Adrenal gland (tissue), 9 donors: ENCODE measurements at regions not wholly inside any gene's neighbourhood (a gene's known extent, or its start where the extent isn't known, plus 50 kb on each side); places are given as distances from the start of the nearest gene placed in this dataset.

Source experiments
- DNase-seq, 7 donors: peaks; one replicate each; pipeline ENCODE4 v3.0.0-alpha.2; 2019 to 2020
- H3K27ac ChIP-seq, 5 donors: fragments of 200-600 bp; sonication (generic) in 4 of 5; 1 replicate in 3 of 5; 2 replicates in 2 of 5; pipeline versions ENCODE4 v1.5.1 to v1.8.0; 2016 to 2020; ENCODE audit warnings: mild to moderate bottlenecking in 1 of 5
- H3K27me3 ChIP-seq: fragments of 200-600 bp; 2 replicates; pipeline ENCODE4 v1.8.0; 2021
- H3K36me3 ChIP-seq, 2 donors: fragments of 200-600 bp; replicated peaks in 1 of 2; 1 replicate in 1 of 2; 2 replicates in 1 of 2; pipeline versions ENCODE4 v1.5.1 to v1.8.0; 2018 to 2022
- H3K4me1 ChIP-seq, 2 donors: fragments of 200-600 bp; replicated peaks in 1 of 2; 1 replicate in 1 of 2; 2 replicates in 1 of 2; pipeline versions ENCODE4 v1.5.1 to v1.8.0; 2018 to 2021
- H3K4me3 ChIP-seq, 4 donors: fragments of 200-600 bp; sonication (generic) in 3 of 4; one replicate each; pipeline ENCODE4 v1.5.1; 2016 to 2018
- H3K9me3 ChIP-seq, 3 donors: fragments of 200-600 bp; sonication (generic) in 1 of 3; replicated peaks in 1 of 3; 1 replicate in 2 of 3; 2 replicates in 1 of 3; pipeline versions ENCODE4 v1.5.1 to v1.8.0; 2016 to 2021
- POLR2A ChIP-seq, 2 donors: fragments of 450-650 bp; IDR thresholded peaks; one replicate each; pipeline ENCODE4 v1.6.1; 2017; ENCODE audit warnings: antibody characterized with exemption in 2 of 2, mild to moderate bottlenecking in 2 of 2, moderate library complexity in 1 of 2
- WGBS, 4 donors: extraction: QIAGEN DNeasy Blood & Tissue Kit in 2 of 4; methylation state at CpG; one replicate each; pipeline versions ENCODE4 v1.1.5 to v1.1.7; 2013 to 2017; 5-methylcytosine and 5-hydroxymethylcytosine counted together
- intact Hi-C, 2 donors: fragments of 100-400 bp; cut with DNase I; formaldehyde crosslinking; loops; one replicate each; pipeline versions ENCODE4 v1.14.1 to v1.15.0; 2022 to 2023
- TF ChIP-seq, protein P1 (sequence below), 6 experiments: fragments of 450-650 bp in 4 of 6; fragments of 200-600 bp in 2 of 6; sonication (generic) in 1 of 6; IDR thresholded peaks; 1 replicate in 5 of 6; 2 replicates in 1 of 6; pipeline versions ENCODE4 v1.5.1 to v1.8.0; 2016 to 2021; ENCODE audit warnings: antibody characterized with exemption in 6 of 6, mild to moderate bottlenecking in 2 of 6, moderate library complexity in 1 of 6
- donor health status: healthy with polysubstance abuse.
- donor health status: Bipolar disorder and iron deficiency.
- donor health status: DM: yes; HTN: yes; CAD: no.
- donor health status: DM: no; HTN: no; CAD: no.
- donor health status: DM: no; HTN: no; CAD: no.

DNA sequence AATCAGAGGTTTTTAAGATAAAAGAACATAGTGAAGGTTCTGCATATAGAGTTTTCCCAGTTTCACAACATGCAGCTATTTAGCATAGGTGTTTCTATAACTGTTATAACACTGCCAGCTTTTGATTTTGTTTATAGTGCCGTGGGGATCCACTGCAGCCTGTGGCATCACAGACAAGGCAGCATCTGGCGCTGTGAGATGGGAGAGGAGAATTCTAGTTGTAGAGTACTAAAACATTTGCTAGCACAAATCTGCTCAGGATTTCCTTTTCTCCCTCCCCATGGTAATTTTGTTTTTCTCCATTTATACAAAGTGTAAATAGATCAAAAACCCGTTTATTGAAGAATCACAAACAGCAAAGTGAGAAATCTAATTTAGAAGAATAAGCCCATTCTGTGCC is 482.8 kb upstream of the NCAM2 start:
- H3K4me1 ChIP-seq, result no peaks in the 10 kb centered on the region
- TF ChIP-seq, protein P1, sequence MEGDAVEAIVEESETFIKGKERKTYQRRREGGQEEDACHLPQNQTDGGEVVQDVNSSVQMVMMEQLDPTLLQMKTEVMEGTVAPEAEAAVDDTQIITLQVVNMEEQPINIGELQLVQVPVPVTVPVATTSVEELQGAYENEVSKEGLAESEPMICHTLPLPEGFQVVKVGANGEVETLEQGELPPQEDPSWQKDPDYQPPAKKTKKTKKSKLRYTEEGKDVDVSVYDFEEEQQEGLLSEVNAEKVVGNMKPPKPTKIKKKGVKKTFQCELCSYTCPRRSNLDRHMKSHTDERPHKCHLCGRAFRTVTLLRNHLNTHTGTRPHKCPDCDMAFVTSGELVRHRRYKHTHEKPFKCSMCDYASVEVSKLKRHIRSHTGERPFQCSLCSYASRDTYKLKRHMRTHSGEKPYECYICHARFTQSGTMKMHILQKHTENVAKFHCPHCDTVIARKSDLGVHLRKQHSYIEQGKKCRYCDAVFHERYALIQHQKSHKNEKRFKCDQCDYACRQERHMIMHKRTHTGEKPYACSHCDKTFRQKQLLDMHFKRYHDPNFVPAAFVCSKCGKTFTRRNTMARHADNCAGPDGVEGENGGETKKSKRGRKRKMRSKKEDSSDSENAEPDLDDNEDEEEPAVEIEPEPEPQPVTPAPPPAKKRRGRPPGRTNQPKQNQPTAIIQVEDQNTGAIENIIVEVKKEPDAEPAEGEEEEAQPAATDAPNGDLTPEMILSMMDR (IDR thresholded peaks at IDR 0.05), result no peak
- TF ChIP-seq POLR2A (IDR thresholded peaks at IDR 0.05), result no peak
- intact Hi-C loops, result no loop called here
- H3K9me3 ChIP-seq, result no peaks in the 10 kb centered on the region
- no peak for DNase-seq
- no peak overlapping the region for H3K27ac ChIP-seq
- H3K27me3 ChIP-seq, result no peaks in the 10 kb centered on the region
- 71 to 81% (median 73%) methylated on average over 3 of the region's 3 CpGs for WGBS, 4 donors
- H3K36me3 ChIP-seq, result no peaks in the 10 kb centered on the region
- H3K4me3 ChIP-seq, result no peak overlapping the region

- Histone ChIP-seq H3K9me3 (no peaks in the 10 kb centered on the region), H3K27me3 (no peaks in the 10 kb centered on the region), H3K27ac (no peak overlapping the region), H3K4me1 (no peaks in the 10 kb centered on the region), H3K36me3 (no peaks in the 10 kb centered on the region), H3K4me3 (no peak overlapping the region)
- intact Hi-C loops, result no loop called here
- DNase-seq, result no peak
- 72 to 78% (median 76%) methylated on average over 3 of the region's 3 CpGs for WGBS, 4 donors
- TF ChIP-seq, protein P1 (IDR thresholded peaks at IDR 0.05), result no peak
- TF ChIP-seq POLR2A (IDR thresholded peaks at IDR 0.05), result no peak
Measured at GRCh38 chr21:20519076-20519475, 479.1 kb upstream of the NCAM2 start.

GRCh38 chr21:20522611-20523010 is 475.6 kb upstream of the NCAM2 start:
- no peak for DNase-seq
- TF ChIP-seq POLR2A (IDR thresholded peaks at IDR 0.05), result no peak
- no peaks in the 10 kb centered on the region for H3K36me3 ChIP-seq
- no peaks in the 10 kb centered on the region for H3K9me3 ChIP-seq
- intact Hi-C loops, result no loop called here
- no peaks in the 10 kb centered on the region for H3K27me3 ChIP-seq
- H3K4me1 ChIP-seq, result no peaks in the 10 kb centered on the region
- no peak overlapping the region for H3K27ac ChIP-seq
- H3K4me3 ChIP-seq, result no peak overlapping the region
- 64 to 85% (median 71%) methylated on average over 1 of the region's 1 CpG for WGBS, 4 donors

- no peak for TF ChIP-seq POLR2A (IDR thresholded peaks at IDR 0.05)
- TF ChIP-seq, protein P1 (IDR thresholded peaks at IDR 0.05), result no peak
- no peaks in the 10 kb centered on the region for H3K27me3 ChIP-seq
- no peaks in the 10 kb centered on the region for H3K4me1 ChIP-seq
- H3K27ac ChIP-seq, result no peak overlapping the region
- DNase-seq, result no peak
- H3K9me3 ChIP-seq, result no peaks in the 10 kb centered on the region
- H3K4me3 ChIP-seq, result no peak overlapping the region
- intact Hi-C loops, result no loop called here
- H3K36me3 ChIP-seq, result no peaks in the 10 kb centered on the region
Measured at GRCh38 chr21:20523191-20523590, 475.0 kb upstream of the NCAM2 start.

- no peak for DNase-seq
- Histone ChIP-seq H3K9me3 (no peaks in the 10 kb centered on the region), H3K27me3 (no peaks in the 10 kb centered on the region), H3K36me3 (no peaks in the 10 kb centered on the region), H3K4me3 (no peak overlapping the region), H3K27ac (no peak overlapping the region), H3K4me1 (no peaks in the 10 kb centered on the region)
- WGBS, 4 donors, result 60 to 66% (median 62%) methylated on average over 5 of the region's 5 CpGs
- intact Hi-C loops, result no loop called here
- TF ChIP-seq, protein P1 (IDR thresholded peaks at IDR 0.05), result no peak
- no peak for TF ChIP-seq POLR2A (IDR thresholded peaks at IDR 0.05)
Measured at GRCh38 chr21:20527731-20528460, 470.3 kb upstream of the NCAM2 start.
